Adrenal gland (tissue), 5 donors: ENCODE measurements at regions not wholly inside any gene's neighbourhood (a gene's known extent, or its start where the extent isn't known, plus 50 kb on each side); places are given as distances from the start of the nearest gene placed in this dataset.

ENCODE experiments used
- CTCF ChIP-seq, 6 experiments: fragments of 450-650 bp in 4 of 6; fragments of 200-600 bp in 2 of 6; sonication (generic) in 1 of 6; IDR thresholded peaks; 1 replicate in 5 of 6; 2 replicates in 1 of 6; pipeline versions ENCODE4 v1.5.1 to v1.8.0; 2016 to 2021; ENCODE audit warnings: antibody characterized with exemption in 6 of 6, mild to moderate bottlenecking in 2 of 6, moderate library complexity in 1 of 6
- POLR2A ChIP-seq, 2 donors: fragments of 450-650 bp; IDR thresholded peaks; one replicate each; pipeline ENCODE4 v1.6.1; 2017; ENCODE audit warnings: antibody characterized with exemption in 2 of 2, mild to moderate bottlenecking in 2 of 2, moderate library complexity in 1 of 2
- donor health status: DM: no; HTN: no; CAD: no.

DNA sequence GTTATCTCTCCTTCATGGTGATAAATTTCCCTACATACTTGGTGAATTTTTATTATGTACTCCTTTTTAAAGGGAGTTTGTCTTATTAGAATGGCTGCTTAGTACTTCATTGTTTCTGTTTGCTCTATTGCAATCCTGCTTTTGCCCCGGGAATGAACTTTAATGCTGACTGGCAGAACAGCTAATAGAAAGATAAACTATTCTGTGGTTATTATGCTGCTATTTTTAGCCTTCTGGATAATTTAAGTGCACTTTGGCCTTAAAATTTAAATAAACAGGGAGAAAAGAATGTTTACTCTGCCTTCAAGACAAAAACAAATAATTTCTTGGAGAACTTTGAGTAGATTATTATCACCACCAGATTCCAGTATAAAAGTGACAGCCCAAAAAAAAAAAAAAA is 413.8 kb upstream of the CCDC54 start:
- TF ChIP-seq CTCF (IDR thresholded peaks at IDR 0.05) (no peak), POLR2A (IDR thresholded peaks at IDR 0.05) (no peak)
